Naive B cell (primary cell): ENCODE measurements at regions not wholly inside any gene's neighbourhood (a gene's known extent, or its start where the extent isn't known, plus 50 kb on each side); places are given as distances from the start of the nearest gene placed in this dataset.
"Not testable (repeated sequence)": the region's sequence is repeated elsewhere in the genome, so short reads cannot be mapped to it uniquely, and the experiment has no call there.

Experiments used
- ATAC-seq, 2 donors: fragments of 150-1000 bp; cut with Tn5 transposase; 2 replicates each; pipeline ENCODE4 v1.10.0; 2021; ENCODE audit warnings: low read depth in 2 of 2, mild to moderate bottlenecking in 2 of 2, moderate library complexity in 2 of 2
- DNase-seq: peaks from one replicate; pipeline ENCODE4 v3.0.0; 2022
- H3K27ac Mint-ChIP-seq, 6 donors: one replicate each; pipeline ENCODE4 v1.8.0; 2020 to 2022; ENCODE audit warnings: mild to moderate bottlenecking in 6 of 6, mixed read lengths in 6 of 6, moderate library complexity in 5 of 6, inconsistent platforms in 2 of 6
- H3K27me3 Mint-ChIP-seq, 3 donors: one replicate each; pipeline ENCODE4 v1.8.0; 2021 to 2022; ENCODE audit warnings: mixed read lengths in 3 of 3, mild to moderate bottlenecking in 1 of 3
- H3K36me3 Mint-ChIP-seq, 2 donors: one replicate each; pipeline ENCODE4 v1.8.0; 2020 to 2022; ENCODE audit warnings: mixed read lengths in 2 of 2, inconsistent platforms in 1 of 2, mild to moderate bottlenecking in 1 of 2
- H3K4me1 Mint-ChIP-seq, 3 donors: one replicate each; pipeline ENCODE4 v1.8.0; 2020 to 2022; ENCODE audit warnings: mixed read lengths in 3 of 3, inconsistent platforms in 1 of 3, mild to moderate bottlenecking in 1 of 3, moderate library complexity in 1 of 3
- H3K4me3 Mint-ChIP-seq, 8 donors: one replicate each; pipeline ENCODE4 v1.8.0; 2020 to 2022; ENCODE audit warnings: mild to moderate bottlenecking in 8 of 8, mixed read lengths in 8 of 8, moderate library complexity in 8 of 8, inconsistent platforms in 2 of 8
- H3K9me3 Mint-ChIP-seq, 7 donors: one replicate each; pipeline ENCODE4 v1.8.0; 2020 to 2022; ENCODE audit warnings: mixed read lengths in 7 of 7, mild to moderate bottlenecking in 5 of 7, inconsistent platforms in 2 of 7, moderate library complexity in 1 of 7

DNA sequence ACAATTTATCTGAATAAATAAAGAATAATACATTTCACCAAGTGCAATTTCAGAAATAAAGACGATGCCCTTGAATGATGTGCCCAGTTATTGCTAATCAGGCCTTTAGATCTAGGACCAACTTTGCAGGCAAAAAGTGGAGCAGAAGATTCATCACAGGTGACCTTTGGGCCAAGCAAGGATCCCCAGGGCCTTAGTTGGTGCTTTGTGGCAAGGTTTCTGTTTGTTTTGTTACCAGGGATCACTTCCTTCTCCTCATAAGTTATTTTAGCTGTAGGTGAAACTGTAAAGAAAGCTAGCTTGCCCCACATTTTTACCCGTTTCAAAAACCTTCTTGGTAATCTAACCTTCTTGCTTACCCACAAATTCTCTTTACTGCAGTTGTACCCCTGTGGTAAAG, 323.2 kb downstream of the NEBL start:
- no peak overlapping the region for H3K4me3 Mint-ChIP-seq
- no peaks in the 10 kb centered on the region for H3K4me1 Mint-ChIP-seq
- DNase-seq (no peak), ATAC-seq (no peak)
- peaks cover 0 to 5% (median under 1%) of the 10 kb centered on the region in 7 donors for H3K9me3 Mint-ChIP-seq
- H3K27me3 Mint-ChIP-seq: no peaks in the 10 kb centered on the region
- H3K27ac Mint-ChIP-seq: no peak overlapping the region
- H3K36me3 Mint-ChIP-seq: no peaks in the 10 kb centered on the region

DNA sequence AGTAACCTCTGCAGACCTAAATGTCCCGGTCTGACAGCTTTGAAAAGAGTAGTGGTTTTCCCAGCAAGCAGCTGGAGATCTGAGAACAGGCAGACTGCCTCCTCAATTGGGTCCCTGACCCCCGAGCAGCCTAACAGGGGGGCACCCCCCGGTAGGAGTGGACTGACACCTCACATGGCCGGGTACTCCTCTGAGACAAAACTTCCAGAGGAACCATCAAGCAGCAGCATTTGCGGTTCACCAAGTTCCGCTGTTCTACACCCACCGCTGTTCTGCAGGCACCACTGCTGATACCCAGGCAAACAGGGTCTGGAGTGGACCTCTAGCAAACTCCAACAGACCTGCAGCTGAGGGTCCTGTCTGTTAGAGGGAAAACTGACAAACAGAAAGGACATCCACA, 341.1 kb downstream of the NEBL start:
- peaks cover 4 to 20% (median 11%) of the 10 kb centered on the region in 7 donors for H3K9me3 Mint-ChIP-seq
- not testable (repeated sequence) for H3K27ac Mint-ChIP-seq, H3K4me1 Mint-ChIP-seq, ATAC-seq, H3K27me3 Mint-ChIP-seq, H3K4me3 Mint-ChIP-seq, H3K36me3 Mint-ChIP-seq, DNase-seq

DNA sequence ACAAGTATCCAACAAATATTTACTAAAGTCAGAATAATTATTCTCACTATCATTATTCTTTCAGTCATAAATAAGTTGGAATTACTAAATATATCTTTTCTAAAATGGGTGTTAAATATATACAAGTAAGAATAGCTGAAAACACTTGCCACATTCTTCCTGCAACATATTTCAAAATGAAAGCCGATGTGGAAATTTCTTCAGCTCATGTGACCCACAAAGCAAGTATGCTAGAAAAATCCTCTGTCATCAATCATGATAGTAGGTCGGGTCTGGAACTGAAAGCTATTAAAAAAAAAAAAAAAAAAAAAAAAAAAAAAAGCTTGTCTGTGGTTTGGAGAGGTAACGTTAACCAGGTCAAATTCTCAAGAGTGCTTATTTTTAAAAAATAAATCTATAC, 344.7 kb downstream of the NEBL start:
- Mint-ChIP-seq H3K9me3 (peaks cover under 1 to 13% (median 6%) of the 10 kb centered on the region in 7 donors), H3K4me1 (no peaks in the 10 kb centered on the region), H3K36me3 (no peaks in the 10 kb centered on the region), H3K27ac (no peak overlapping the region), H3K4me3 (no peak overlapping the region), H3K27me3 (no peaks in the 10 kb centered on the region)
- DNase-seq (no peak), ATAC-seq (no peak)

DNA sequence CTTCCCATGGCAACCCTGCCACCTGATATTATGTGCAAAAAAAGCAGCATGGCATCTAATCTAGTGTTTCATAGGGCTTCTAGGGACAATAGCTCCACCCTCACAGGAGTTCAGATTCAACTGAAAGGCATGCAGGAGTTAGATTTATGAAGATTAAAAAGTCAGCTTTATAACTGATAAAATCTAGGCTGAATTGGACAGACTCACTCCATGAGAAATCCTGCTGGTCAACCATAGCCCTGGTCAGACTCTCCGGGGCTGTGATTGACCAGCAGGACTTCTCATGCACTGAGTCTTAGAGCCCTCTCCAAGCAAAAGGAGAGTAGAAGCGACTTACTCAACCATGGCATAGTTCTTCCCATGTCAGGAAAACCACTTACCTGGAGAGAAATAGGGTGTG, 345.4 kb downstream of the NEBL start:
- DNase-seq (no peak), ATAC-seq (no peak)
- Mint-ChIP-seq H3K27ac (no peak overlapping the region), H3K9me3 (peaks cover 0 to 13% (median 6%) of the 10 kb centered on the region in 7 donors), H3K36me3 (no peaks in the 10 kb centered on the region), H3K27me3 (no peaks in the 10 kb centered on the region), H3K4me1 (no peaks in the 10 kb centered on the region), H3K4me3 (no peak overlapping the region)

DNA sequence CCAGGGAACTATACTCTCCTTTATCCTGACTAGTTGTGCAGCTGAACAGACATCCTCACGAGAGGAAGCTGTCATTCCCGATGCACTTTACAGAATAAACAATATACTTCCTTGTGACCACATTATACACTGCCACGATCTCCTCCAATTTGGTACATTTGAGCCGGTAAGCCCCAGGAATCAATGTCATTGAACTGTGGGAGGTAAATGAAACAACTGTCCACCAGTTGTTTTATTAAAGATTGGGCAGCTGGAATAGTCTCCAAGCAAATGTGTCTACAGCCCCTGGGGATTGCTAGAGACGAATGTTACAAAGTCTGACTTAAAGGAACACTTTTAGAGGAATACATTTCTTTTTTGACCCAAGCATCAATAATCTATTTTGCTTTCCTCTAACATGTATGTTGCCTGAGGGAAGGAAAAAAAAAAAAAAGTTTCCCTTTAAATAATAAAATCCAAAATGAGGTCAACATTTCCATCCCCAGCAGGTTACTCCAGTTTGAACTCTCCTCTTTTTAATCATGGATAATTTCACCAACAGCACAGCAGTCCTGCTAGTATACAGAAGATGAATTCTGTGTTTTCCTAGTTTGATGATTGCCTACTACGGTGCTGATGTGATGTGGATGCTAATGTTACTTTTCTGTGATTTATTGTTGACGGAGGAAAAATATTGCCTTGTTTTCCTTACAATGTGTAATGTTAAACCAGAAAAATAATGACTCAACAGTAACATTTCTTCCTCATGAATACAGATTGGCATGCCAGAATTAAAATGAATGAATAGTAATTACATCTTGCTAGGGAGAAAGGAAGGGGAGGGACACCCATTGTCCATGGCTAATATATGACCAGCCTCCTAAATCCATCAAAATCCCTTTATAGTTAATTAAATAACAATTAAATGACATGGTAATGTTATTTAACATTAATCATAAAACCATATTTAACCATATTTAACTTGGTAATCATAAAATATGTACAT, 360.9 kb downstream of the NEBL start:
- peak overlapping the region in 1 of 6 donors; percentile 4 for H3K27ac Mint-ChIP-seq
- no peaks in the 10 kb centered on the region for H3K4me1 Mint-ChIP-seq
- H3K36me3 Mint-ChIP-seq: peaks cover 0 to 4% of the 10 kb centered on the region in 2 donors
- peaks cover 0 to 22% (median 2%) of the 10 kb centered on the region in 7 donors for H3K9me3 Mint-ChIP-seq
- no peaks in the 10 kb centered on the region for H3K27me3 Mint-ChIP-seq
- peak overlapping the region in 1 of 8 donors; percentile 9 for H3K4me3 Mint-ChIP-seq
- no peak for ATAC-seq
- DNase-seq: no peak

DNA sequence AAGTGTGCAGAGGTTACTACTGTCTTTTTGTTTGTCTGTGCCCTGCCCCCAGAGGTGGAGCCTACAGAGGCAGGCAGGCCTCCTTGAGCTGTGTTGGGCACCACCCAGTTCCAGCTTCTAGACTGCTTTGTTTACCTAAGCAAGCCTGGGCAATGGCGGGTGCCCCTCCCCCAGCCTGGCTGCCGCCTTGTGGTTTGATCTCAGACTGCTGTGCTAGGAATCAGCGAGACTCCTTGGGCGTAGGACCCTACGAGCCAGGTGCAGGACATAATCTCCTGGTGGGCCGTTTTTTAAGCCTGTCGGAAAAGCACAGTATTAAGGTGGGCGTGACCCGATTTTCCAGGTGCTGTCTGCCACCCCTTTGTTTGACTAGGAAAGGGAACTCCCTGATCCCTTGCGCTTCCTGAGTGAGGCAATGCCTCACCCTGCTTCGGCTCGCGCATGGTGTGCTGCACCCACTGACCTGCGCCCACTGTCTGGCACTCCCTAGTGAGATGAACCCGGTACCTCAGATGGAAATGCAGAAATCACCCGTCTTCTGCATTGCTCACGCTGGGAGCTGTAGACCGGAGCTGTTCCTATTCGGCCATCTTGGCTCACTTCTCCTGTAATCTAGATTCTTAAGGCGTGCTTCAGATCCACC, 365.7 kb downstream of the NEBL start:
- H3K36me3 Mint-ChIP-seq, H3K4me3 Mint-ChIP-seq, H3K4me1 Mint-ChIP-seq, DNase-seq, H3K27ac Mint-ChIP-seq, H3K27me3 Mint-ChIP-seq, ATAC-seq: not testable (repeated sequence)
- H3K9me3 Mint-ChIP-seq: peaks cover 4 to 22% (median 12%) of the 10 kb centered on the region in 7 donors

DNA sequence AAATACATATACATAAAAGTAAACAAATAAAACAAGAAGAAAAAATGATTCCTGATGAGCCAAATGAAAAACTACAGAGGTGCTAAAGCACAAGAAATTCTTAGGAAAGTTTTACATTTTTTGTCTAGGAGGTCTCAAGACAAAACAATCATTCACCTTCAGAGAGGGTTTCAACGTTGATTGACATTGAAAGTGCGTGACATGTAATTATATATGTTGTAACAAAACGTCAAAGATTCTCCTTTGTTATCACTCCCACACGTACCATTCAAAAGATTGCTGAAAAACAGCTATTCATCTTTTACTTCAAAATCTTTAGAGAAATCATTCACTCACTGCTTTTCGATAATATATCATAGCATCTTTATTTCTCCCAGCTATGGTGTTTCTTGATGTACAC, 375.9 kb downstream of the NEBL start:
- no peak for DNase-seq
- H3K4me3 Mint-ChIP-seq: no peak overlapping the region

DNA sequence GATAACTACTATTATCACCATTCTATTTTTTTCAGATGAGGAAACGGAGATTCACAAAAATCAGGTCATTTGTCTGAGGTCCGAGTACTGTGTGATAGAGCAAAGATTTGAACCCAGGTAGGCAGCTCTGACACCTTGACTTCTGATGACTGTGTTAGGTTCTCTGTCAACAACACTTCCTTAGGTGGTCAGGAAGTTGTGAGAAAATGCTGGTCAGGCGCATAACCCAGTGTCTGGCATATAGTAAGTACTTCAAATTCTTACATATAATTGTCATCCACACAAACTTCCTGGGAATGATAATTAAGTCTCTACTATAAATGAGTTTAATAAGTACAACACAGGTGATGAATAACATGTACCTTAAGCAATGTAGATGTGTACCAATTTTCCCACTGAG, 381.5 kb downstream of the NEBL start:
- ATAC-seq (no peak), DNase-seq (no peak)
- Mint-ChIP-seq H3K36me3 (no peaks in the 10 kb centered on the region), H3K27ac (no peak overlapping the region), H3K9me3 (peaks cover 0 to 7% (median 3%) of the 10 kb centered on the region in 7 donors), H3K4me1 (no peaks in the 10 kb centered on the region), H3K27me3 (no peaks in the 10 kb centered on the region), H3K4me3 (no peak overlapping the region)

More for the DNA sequence above, 375.9 kb downstream of the NEBL start:
- no peaks in the 10 kb centered on the region for H3K27me3 Mint-ChIP-seq
- no peaks in the 10 kb centered on the region for H3K4me1 Mint-ChIP-seq
- no peaks in the 10 kb centered on the region for H3K36me3 Mint-ChIP-seq
- no peak for ATAC-seq
- peaks cover 0 to 14% (median 5%) of the 10 kb centered on the region in 7 donors for H3K9me3 Mint-ChIP-seq
- H3K27ac Mint-ChIP-seq: no peak overlapping the region

DNA sequence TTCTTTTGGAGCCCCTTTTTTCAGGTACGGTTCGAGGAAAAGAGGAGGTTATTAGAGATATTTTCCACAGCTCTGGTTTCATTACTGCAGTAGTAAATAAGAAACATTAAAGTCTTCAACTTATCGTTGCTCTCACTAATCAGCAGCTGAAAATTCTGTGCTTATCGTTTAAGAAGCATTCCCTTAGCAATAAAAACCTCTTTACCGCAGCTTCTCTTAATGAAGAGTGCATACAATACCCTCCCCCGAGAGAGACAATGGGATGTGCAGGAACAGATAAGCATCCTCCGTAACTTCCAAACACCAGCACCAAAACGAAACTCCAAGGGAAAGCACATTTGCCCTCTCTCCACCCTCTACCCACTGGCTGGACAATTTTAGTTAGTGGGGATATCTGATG, 384.5 kb downstream of the NEBL start:
- Mint-ChIP-seq H3K9me3 (peaks cover 0 to 13% (median 4%) of the 10 kb centered on the region in 7 donors), H3K4me1 (no peaks in the 10 kb centered on the region), H3K36me3 (no peaks in the 10 kb centered on the region), H3K4me3 (no peak overlapping the region), H3K27ac (no peak overlapping the region), H3K27me3 (no peaks in the 10 kb centered on the region)
- no peak for ATAC-seq
- no peak for DNase-seq

DNA sequence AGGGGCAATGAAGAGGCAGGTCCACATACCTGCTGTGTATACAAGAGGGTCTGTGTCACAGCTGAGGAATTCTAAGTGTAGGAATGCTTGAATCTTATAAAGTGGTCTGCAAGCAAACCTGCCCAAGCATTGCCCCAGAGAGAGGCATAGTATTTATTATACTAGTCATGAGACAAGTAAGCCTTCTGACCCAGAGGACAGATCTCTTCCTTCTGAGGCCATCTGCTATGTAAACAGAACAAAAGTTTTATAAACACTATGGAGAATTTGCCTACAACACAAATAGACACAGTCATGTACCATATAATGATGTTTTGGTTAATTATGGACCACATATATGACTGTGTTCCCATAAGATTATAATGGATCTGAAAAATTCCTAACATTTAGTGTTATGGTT, 388.2 kb downstream of the NEBL start:
- Mint-ChIP-seq H3K9me3 (peaks cover 0 to 17% (median 5%) of the 10 kb centered on the region in 7 donors), H3K27ac (no peak overlapping the region), H3K36me3 (no peaks in the 10 kb centered on the region), H3K4me1 (no peaks in the 10 kb centered on the region), H3K4me3 (no peak overlapping the region), H3K27me3 (no peaks in the 10 kb centered on the region)
- DNase-seq: no peak
- ATAC-seq: no peak

DNA sequence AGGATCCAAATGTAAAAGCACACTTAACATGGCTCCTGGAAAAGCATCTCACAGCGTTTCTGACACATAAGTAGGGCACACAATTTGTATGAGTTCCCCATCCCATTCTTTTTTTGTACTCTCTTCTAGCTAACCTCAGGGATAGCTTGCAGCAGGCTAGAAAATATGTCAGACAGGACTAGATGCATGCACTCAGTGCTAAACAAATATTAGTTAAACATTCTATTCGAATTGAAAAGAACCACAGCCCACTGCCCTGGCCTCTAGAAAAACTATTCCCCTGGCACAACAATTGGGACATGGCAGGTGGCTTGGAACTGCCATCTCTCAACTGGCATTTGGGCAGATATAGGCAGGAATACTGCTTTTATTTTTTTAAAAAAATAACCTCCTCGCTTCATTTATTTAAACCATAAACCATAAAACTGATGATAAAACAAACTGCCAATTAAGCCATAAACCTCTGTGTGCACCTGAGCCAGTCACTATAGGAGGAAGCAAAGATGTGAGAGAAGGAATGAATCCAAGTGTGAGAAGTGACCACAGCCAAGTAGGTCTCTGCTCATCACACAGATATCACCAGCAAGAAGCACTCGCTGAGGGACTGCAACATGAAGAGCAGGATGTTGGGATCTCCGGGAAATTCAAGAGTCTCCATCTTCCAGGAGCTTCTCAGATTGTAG, 394.1 kb downstream of the NEBL start:
- Mint-ChIP-seq H3K4me3 (no peak overlapping the region), H3K27me3 (no peaks in the 10 kb centered on the region), H3K27ac (no peak overlapping the region)

DNA sequence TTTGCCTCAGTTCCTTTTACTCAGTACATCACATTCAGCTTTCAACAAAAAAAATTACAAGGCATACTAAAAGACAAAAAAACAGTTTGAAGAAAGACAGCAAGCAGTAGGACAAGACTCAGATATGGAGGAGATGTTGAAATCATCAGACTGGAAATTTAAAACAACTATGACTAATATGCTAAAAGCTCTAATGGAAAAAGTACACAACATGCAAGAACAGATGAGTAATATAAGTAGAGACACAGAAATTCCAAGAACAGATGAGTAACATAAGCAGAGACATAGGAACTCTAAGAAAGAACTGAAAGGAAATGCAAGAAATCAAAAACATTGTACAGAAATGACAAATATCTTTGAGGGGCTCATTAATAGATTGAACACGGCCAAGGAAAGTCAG, 402.6 kb downstream of the NEBL start:
- no peak for ATAC-seq
- H3K27me3 Mint-ChIP-seq: no peaks in the 10 kb centered on the region

More for the DNA sequence above, 394.1 kb downstream of the NEBL start:
- peaks cover 0 to 10% (median 4%) of the 10 kb centered on the region in 7 donors for H3K9me3 Mint-ChIP-seq
- DNase-seq (no peak), ATAC-seq (no peak)
- H3K4me1 Mint-ChIP-seq: no peaks in the 10 kb centered on the region
- H3K36me3 Mint-ChIP-seq: no peaks in the 10 kb centered on the region

DNA sequence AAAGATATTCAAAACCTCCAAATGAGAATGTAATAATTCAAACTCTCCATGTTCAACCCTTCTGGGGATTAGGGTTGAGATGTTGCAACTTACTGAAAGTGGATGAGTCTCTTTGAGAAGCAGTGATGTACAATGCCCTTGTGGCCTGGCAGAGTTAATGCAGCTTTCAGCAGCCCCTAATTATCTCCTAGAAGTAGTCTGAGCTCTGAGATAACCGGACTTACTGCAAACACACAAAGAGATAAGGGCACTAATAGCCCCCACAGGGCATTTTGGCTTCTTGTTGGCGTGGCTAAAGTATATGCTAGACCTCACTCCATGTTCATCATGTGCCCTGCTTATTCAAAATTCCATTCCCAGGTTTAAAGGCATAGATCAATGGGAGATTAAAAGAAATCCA, 404.7 kb downstream of the NEBL start:
- ATAC-seq (no peak), DNase-seq (no peak)
- Mint-ChIP-seq H3K27ac (no peak overlapping the region), H3K27me3 (no peaks in the 10 kb centered on the region), H3K4me3 (no peak overlapping the region), H3K9me3 (peaks cover 6 to 18% (median 12%) of the 10 kb centered on the region in 7 donors), H3K36me3 (no peaks in the 10 kb centered on the region), H3K4me1 (no peaks in the 10 kb centered on the region)

More for the DNA sequence above, 402.6 kb downstream of the NEBL start:
- H3K36me3 Mint-ChIP-seq: no peaks in the 10 kb centered on the region
- peaks cover 6 to 18% (median 15%) of the 10 kb centered on the region in 7 donors for H3K9me3 Mint-ChIP-seq
- DNase-seq: no peak
- no peak overlapping the region for H3K4me3 Mint-ChIP-seq
- no peak overlapping the region for H3K27ac Mint-ChIP-seq
- H3K4me1 Mint-ChIP-seq: no peaks in the 10 kb centered on the region
